GM19467 (cell line): ENCODE measurements at regions not wholly inside any gene's neighbourhood (a gene's known extent, or its start where the extent isn't known, plus 50 kb on each side); places are given as distances from the start of the nearest gene placed in this dataset.
"Not testable (repeated sequence)": the region's sequence is repeated elsewhere in the genome, so short reads cannot be mapped to it uniquely, and the experiment has no call there.

Source experiments
- ATAC-seq: cut with Tn5 transposase; IDR thresholded peaks from one replicate; pipeline ENCODE4 v1.9.1; 2021; ENCODE audit warnings: mild to moderate bottlenecking, moderate library complexity; ENCODE audit not compliant: unreplicated experiment

DNA sequence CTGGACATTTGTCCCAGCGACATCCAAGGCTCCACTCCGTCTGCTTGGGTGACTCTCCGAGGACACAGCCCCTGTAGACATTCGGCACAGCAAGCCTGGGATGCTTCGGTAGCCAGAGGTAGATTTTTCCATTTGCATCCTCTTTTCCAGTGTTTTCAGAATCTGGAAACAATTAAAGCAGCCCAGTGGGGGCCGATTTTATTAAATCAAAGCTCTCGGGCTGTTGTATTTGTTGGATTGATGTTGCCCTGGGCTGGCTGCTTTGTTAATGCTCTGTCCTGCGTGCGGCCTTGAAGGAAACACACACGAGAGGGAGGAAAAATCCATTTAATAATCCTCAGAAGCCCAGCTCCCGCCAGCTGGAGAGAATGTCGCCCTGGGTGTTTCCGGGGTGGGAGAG, 158.1 kb upstream of the CIBAR2 start:
- no peak for ATAC-seq

DNA sequence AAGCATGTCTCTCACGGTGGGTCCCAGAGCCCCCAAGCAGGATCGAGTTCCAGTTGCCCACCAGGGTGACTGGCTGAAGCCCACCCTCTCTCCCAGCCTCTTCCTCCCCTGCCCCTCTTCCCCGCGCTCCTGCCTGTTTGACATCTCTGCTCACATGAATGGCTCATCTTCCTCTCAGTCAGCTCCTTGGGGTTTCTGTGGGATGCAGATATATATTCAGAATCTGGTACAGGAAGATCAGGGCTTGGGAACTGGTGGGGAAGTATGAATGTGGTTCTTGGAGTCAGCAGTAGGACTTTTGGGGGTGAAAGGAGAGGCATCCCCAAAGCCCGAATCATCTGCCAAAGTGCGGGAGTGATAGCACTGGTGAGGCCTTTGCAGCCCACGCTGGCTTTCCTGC, 158.9 kb upstream of the CIBAR2 start:
- ATAC-seq = no peak

GRCh38 chr16:85273293-85273692, 161.0 kb upstream of the CIBAR2 start:
- no peak for ATAC-seq

GRCh38 chr16:85274501-85274900, 162.2 kb upstream of the CIBAR2 start:
- ATAC-seq = no peak

GRCh38 chr16:85274924-85275323, 162.7 kb upstream of the CIBAR2 start:
- no peak for ATAC-seq

DNA sequence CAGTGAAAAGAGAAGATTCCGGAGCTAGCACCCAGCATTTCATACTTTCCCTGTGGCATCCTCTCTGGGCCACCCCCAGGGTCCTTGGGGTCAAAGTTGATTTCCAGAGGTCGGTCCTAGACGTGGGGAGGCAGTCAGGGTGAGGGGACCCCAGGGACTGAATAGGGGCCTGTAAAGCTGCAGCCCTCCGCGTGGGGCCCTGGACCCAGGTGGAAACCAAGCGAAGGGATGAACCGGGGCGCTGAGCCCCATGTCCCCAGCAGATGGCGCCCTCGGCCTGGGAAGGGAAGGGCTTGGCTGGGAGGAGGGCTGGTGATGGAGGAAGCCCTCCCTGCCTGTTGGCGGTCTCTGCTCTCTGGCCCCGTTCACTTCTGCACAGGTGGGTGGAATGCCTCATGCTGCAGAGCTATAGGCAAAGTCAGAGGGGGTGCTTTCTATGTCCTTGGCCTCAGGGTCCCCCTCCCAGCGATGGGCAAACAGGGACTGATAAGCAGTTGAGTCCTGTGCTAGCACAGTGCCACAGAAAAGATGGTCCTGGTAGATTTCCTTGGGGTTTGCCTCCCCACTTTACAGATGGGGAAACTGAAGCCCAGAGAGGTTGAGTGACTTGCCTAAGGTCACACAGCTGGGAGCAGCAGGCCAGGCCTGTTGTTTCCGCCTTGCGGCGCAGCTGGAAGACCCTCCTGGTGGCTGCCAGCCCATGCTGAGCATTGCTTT, 163.4 kb upstream of the CIBAR2 start:
- ATAC-seq = no peak

GRCh38 chr16:85276258-85276657, 164.0 kb upstream of the CIBAR2 start:
- ATAC-seq = no peak

DNA sequence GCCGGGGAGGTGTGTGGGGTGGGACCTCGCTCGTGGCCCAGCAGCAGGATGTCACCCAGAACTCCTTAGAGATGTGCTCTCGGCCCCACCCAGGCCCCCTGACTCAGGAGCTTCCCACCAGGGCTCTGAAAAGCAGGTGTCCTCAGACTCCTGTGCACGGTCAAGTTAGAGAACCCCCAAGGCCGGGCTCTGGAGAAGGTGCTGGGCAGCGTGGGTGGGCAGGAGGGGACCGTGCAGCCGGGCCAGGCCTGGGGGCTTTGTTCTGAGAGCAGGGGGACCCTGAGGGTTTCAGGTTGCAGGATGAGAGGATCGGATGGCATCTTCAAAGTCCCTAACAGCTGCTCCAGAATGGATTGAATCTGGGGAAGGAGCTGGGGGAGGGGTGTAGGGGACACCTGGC, 164.4 kb upstream of the CIBAR2 start:
- no peak for ATAC-seq

DNA sequence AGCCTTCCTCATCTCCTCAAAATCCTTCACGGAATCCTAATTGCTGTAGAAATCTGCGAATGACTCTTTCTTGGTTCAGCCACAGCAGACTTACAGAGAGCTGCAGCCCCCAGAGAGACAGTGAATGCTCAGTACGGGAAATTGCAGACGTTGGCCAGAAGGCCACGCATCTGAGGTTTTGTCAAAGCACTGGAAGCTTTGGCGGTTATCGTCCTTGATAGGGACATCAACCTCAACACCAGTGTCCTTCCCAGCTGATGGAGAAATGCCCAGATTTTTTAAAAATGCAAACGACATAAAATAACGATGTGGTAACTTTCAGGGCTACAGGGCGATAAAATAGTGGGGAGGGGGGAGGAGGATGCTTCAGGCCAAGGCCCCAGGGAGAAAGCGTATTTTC, 166.6 kb upstream of the CIBAR2 start:
- no peak for ATAC-seq

DNA sequence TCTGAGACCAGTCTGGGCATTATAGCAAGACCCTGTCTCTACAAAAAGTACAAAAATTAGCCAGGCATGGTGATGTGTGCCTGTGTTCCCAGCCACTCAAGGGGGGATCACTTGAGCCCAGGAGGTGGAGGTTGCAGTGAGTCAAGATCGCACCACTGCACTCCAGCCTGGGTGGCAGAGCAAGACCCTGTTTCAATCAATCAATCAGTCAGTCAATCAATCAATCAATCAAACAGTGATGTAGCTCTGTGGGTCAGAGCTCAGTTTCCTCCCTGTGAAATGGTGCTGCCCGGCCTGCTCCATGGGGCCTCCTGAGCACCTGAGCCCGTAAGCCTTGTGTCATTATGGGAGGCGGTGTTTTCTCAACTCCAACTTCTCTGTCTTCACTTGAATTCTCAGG, 167.1 kb upstream of the CIBAR2 start:
- ATAC-seq = no peak

GRCh38 chr16:85279825-85280545, 167.7 kb upstream of the CIBAR2 start:
- no peak for ATAC-seq

- no peak for ATAC-seq
Measured at GRCh38 chr16:85281181-85281580, 168.9 kb upstream of the CIBAR2 start.

- ATAC-seq = no peak
Measured at GRCh38 chr16:85282842-85283241, 170.6 kb upstream of the CIBAR2 start.

DNA sequence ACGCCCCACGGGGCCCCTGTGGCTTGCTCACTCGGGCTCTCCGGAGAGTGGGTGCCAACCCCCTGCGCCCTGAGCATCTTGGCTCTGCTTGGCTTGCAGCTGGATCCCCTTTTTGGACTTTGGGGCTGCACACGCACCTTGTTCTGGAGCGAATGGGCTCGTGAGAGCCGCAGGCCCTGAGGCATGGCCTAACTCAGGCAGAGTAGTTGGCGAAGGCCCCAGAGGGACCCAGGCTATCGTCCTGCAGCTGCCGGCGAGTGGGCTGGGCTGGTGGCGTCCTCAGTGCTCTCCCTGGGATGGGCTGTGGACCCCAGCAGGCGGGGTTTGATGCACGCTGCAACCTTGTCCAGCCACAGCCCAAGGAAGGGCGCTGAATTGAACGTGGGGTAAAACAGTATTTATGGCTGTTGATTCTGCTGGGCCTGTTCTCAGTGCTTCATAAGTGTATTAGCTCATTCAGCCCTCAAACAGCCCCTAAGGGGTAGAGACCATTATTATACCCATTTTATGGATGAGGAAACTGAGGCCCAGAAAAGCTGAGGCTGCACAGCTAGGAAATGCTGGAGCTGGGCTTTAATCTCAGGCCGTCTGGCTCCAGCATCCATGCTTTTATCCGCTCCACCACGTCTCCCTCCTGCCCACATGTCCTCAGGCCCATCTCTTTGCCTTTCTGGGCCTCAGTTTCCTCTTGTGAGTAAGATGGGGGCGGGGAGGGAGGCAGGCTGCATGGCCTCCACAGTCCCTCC, 171.2 kb upstream of the CIBAR2 start:
- ATAC-seq = no peak

GRCh38 chr16:85284141-85284817, 172.0 kb upstream of the CIBAR2 start:
- no peak for ATAC-seq

- no peak for ATAC-seq
Measured at GRCh38 chr16:85285681-85286065, 173.4 kb upstream of the CIBAR2 start.

DNA sequence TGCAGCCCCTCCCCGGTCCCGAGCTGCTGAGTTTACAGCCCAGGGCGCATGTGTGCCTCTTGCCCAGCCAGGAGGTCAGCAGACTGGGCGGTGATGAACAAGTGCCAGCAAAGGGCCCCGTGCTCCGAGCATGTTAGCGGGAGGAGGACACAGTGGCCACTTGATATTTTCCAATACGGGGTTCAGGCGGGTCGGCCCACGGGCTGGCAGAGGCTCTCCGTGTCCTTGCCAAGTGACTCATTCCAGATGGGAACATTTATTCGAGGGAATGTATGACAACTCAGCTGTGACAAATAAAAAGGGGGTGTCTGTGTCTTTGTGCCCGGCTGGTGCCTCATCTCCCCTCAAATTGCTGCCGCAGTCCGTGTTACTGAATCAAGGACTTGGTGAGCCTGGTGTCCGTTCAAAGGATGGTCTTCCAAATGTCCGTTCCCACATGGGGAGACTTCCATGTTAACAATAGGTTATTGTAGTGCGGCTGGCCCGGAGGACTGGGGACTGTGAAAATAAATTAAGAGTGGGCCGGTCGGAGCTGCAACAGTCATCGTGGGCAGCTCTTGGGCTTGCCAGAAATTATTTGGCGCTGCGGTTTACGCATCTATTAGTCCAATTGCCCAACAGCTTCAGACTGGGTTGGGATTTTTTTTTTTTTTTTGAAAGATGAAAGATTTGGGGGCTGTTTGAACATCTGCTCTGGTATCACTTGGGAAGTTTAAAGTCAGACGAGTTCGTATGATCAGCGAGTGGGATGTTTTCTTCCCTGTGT, 174.0 kb upstream of the CIBAR2 start:
- no peak for ATAC-seq

DNA sequence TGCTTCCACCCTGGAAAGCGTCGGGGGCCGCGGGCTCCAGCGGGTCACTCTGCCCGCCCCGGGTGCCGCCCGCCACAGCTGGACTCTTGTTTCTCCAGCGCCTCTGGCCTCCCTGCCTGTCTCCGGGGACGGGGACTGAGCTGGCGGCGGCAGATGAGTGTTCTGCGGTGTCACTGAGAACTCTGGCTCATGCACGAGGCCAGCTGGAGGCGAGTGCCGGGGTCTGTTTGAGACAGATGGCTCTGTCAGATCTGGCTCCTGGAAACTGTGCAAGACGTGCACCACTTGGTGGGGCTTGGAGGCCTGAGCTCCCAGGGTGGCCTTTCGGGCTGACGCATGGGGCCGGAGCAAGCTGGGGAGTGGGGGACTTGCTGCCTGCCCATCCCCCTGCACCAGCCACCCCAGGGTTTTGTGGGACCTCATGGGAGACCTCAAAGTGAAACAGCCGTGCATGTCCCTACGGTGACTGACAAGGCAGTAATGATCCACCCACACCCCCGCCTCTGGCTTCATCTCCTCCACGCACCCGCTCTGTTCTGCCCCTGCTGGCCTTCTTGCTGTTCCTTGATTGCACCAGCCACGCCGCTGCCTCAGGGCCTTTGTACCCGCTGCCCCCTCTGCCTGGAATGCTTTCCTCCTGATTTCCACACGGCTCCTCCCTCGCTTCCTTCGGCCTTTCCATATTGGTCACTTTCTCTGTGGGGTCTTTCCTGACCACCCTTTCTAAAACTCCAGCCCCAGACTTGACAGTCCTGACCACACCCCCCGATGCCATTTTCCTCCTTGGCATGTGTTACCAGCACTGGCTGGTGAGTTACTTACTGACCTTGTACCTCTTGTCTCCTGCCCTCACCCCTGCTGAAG, 174.9 kb upstream of the CIBAR2 start:
- no peak for ATAC-seq

DNA sequence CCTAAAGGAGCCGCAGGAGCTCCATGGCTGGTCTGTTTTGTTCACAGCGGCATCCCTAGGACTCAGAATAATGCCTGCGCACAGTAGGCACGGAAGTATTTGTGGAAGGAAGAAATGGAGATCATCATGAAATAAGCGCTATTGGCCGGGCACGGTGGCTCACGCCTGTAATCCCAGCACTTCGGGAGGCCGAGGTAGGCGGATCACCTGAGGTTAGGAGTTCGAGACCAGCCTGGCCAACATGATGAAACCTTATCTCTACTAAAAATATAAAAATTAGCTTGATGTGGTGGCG, 175.5 kb upstream of the CIBAR2 start:
- not testable (repeated sequence) for ATAC-seq

DNA sequence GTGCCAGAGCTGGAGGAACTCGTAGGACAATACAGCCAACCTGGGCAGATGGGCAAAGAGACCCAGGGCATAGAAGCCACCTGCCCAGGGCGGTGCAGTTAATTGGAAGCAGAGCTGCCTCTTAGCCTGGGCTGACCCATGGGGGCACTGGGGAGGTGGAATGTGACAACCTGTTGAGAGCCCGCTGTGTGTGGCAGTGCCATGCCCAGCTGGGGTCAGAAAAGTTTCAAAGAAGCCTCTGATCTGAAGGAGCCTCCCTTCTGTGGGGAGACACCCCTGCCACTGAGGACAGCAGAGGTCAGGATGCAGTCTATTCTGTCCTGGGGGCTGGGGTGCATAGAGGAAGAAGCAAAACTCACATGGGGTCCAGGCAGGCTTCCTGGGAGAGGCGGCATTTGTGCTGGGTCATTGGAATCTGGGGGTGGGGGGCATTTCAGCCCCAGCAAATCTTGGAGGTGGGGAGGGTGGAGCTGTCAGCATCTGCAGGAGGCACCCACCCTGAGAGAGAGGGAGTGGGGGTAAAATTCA, 176.1 kb upstream of the CIBAR2 start:
- no peak for ATAC-seq
